ENCODE measurements at regions not wholly inside any gene's neighbourhood (a gene's known extent, or its start where the extent isn't known, plus 50 kb on each side); places are given as distances from the start of the nearest gene placed in this dataset.
"Not testable (repeated sequence)": the region's sequence is repeated elsewhere in the genome, so short reads cannot be mapped to it uniquely, and the experiment has no call there.

GRCh38 chr2:145007960-145008263 lies 488.0 kb upstream of the ZEB2 start:
- no peak for DNase-seq

- peak in 1 of 2 experiments; percentile 43 for DNase-seq
These were observed 487.4 kb upstream of the ZEB2 start for GRCh38 chr2:145007093-145007959.

GRCh38 chr2:145002624-145003023 lies 482.7 kb upstream of the ZEB2 start:
- DNase-seq, result no peak

GRCh38 chr2:145000376-145000775 lies 480.5 kb upstream of the ZEB2 start:
- no peak for DNase-seq

GRCh38 chr2:144999936-145000335 lies 480.0 kb upstream of the ZEB2 start:
- DNase-seq, result no peak

GRCh38 chr2:144999071-144999875 lies 479.4 kb upstream of the ZEB2 start:
- no peak for DNase-seq

GRCh38 chr2:144998435-144998834 lies 478.5 kb upstream of the ZEB2 start:
- DNase-seq, result no peak

- peak; percentile 38 to 81 for DNase-seq
These were observed 476.4 kb upstream of the ZEB2 start for GRCh38 chr2:144996225-144996795.

- DNase-seq, result no peak
These were observed 475.6 kb upstream of the ZEB2 start for GRCh38 chr2:144995482-144995881.

GRCh38 chr2:144990661-144991060 lies 470.7 kb upstream of the ZEB2 start:
- DNase-seq, result no peak

GRCh38 chr2:144989579-144990270 lies 469.8 kb upstream of the ZEB2 start:
- DNase-seq, result no peak

GRCh38 chr2:144988591-144988990 lies 468.7 kb upstream of the ZEB2 start:
- no peak for DNase-seq

- DNase-seq, result no peak
These were observed 466.8 kb upstream of the ZEB2 start for GRCh38 chr2:144986691-144987090.

- no peak for DNase-seq
These were observed 464.1 kb upstream of the ZEB2 start for GRCh38 chr2:144984038-144984437.

GRCh38 chr2:144983107-144983506 lies 463.2 kb upstream of the ZEB2 start:
- no peak for DNase-seq

- DNase-seq, result no peak
These were observed 462.6 kb upstream of the ZEB2 start for GRCh38 chr2:144982481-144982880.

GRCh38 chr2:144975881-144976280 lies 456.0 kb upstream of the ZEB2 start:
- DNase-seq, result no peak

GRCh38 chr2:144972676-144973075 lies 452.8 kb upstream of the ZEB2 start:
- DNase-seq, result no peak

- no peak for DNase-seq
These were observed 451.9 kb upstream of the ZEB2 start for GRCh38 chr2:144971786-144972335.

GRCh38 chr2:144970410-144970809 lies 450.5 kb upstream of the ZEB2 start:
- DNase-seq, result not testable (repeated sequence)

GRCh38 chr2:144969564-144969963 lies 449.6 kb upstream of the ZEB2 start:
- not testable (repeated sequence) for DNase-seq

- DNase-seq, result no peak
These were observed 448.0 kb upstream of the ZEB2 start for GRCh38 chr2:144967961-144968360.

- DNase-seq, result no peak
These were observed 445.3 kb upstream of the ZEB2 start for GRCh38 chr2:144965172-144965571.
